ENCODE measurements at regions not wholly inside any gene's neighbourhood (a gene's known extent, or its start where the extent isn't known, plus 50 kb on each side); places are given as distances from the start of the nearest gene placed in this dataset.

DNA sequence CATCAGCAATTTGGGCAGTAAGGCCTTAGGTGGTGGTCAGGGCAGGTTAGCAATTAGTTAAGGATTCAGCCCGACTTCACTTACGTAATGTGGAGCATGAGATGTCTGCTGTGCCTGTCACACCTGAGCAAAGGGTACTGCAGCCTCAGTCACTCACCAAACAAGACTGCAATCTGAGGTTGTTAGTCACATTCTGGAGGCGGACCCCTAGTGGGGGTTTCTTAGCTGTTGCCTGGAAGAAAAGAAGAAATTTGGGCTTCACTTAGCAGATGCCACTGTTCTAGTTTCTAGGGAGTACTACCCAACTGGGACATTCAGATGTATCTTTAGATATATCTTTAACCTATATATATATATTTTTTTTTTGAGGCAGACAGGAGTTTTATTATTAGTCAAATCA lies 529.9 kb downstream of the SLC4A3 start:
- peaks cover 4% of the 10 kb centered on the region for H3K9me3 ChIP-seq (replicated peaks; ENCODE audit: control insufficient read depth, low read depth, low read length)
- H3K27me3 ChIP-seq (ENCODE audit: control insufficient read depth, insufficient read depth, low read length): no peaks in the 10 kb centered on the region
- no peak overlapping the region for H3K4me3 ChIP-seq (ENCODE audit: low read length)
- no peaks in the 10 kb centered on the region for H3K36me3 ChIP-seq (ENCODE audit: control insufficient read depth, insufficient read depth, low read length)
- 83% methylated on average over 2 of the region's 3 CpGs for WGBS (ENCODE audit: insufficient coverage)
- no peaks in the 10 kb centered on the region for H3K4me1 ChIP-seq (ENCODE audit: control insufficient read depth, insufficient read depth, low read length)
- no peak overlapping the region for H3K27ac ChIP-seq (ENCODE audit: low read length)
- DNase-seq: no peak

DNA sequence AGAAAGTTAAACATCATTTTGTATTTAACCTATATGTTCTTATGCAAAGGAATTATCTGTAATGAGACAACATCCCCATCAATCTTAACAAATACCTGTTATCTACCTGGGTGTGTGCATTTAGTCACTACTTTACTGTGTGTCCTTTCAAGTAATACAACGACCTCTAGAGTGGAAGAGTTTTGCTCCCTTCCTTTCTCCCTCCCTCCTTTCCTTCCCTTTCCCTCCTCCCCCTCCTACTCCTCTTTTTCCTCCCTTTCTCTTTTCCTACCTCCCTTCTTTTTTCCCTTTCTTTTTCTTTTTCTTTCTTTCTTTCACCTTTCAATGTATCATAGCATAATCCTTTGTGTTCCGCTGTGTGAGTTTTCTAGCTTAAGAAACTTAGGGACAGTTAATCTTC lies 532.3 kb downstream of the SLC4A3 start:
- H3K4me1 ChIP-seq (ENCODE audit: control insufficient read depth, insufficient read depth, low read length): no peaks in the 10 kb centered on the region
- no peaks in the 10 kb centered on the region for H3K27me3 ChIP-seq (ENCODE audit: control insufficient read depth, insufficient read depth, low read length)
- DNase-seq: no peak
- H3K27ac ChIP-seq (ENCODE audit: low read length): no peak overlapping the region
- no peaks in the 10 kb centered on the region for H3K36me3 ChIP-seq (ENCODE audit: control insufficient read depth, insufficient read depth, low read length)
- 83% methylated on average over 1 of the region's 2 CpGs for WGBS (ENCODE audit: insufficient coverage)
- H3K4me3 ChIP-seq (ENCODE audit: low read length): no peak overlapping the region
- H3K9me3 ChIP-seq (replicated peaks; ENCODE audit: control insufficient read depth, low read depth, low read length): peaks cover 4% of the 10 kb centered on the region

GRCh38 chr2:220162320-220162719 lies 534.9 kb downstream of the SLC4A3 start:
- Histone ChIP-seq H3K27me3 (ENCODE audit: control insufficient read depth, insufficient read depth, low read length) (no peaks in the 10 kb centered on the region), H3K27ac (ENCODE audit: low read length) (no peak overlapping the region), H3K36me3 (ENCODE audit: control insufficient read depth, insufficient read depth, low read length) (no peaks in the 10 kb centered on the region), H3K9me3 (replicated peaks; ENCODE audit: control insufficient read depth, low read depth, low read length) (peaks cover 4% of the 10 kb centered on the region), H3K4me3 (ENCODE audit: low read length) (no peak overlapping the region), H3K4me1 (ENCODE audit: control insufficient read depth, insufficient read depth, low read length) (peaks cover 3% of the 10 kb centered on the region)
- DNase-seq: no peak
- WGBS (ENCODE audit: insufficient coverage): no CpG with 5 or more reads among the region's 1 CpG

DNA sequence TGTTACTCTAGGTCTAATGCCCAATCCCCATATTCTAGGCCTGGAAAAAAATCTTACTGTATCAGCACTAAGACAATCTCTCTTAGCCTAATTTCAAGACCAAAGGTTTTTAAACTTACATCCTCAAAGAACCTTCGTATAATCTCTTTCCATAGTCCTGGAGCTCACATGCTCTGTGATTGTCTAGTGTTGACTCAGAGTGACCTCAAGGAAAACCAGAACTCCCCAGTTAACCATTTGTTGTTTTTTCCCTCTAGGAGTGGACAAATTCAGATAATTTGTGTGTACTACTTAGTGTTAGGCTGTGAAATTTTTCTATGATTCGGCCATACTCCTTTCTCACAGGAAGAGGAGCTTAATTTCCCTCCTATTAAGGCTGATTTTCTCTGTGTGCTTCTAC lies 536.1 kb downstream of the SLC4A3 start:
- Histone ChIP-seq H3K4me1 (ENCODE audit: control insufficient read depth, insufficient read depth, low read length) (peaks cover 3% of the 10 kb centered on the region), H3K36me3 (ENCODE audit: control insufficient read depth, insufficient read depth, low read length) (no peaks in the 10 kb centered on the region), H3K9me3 (replicated peaks; ENCODE audit: control insufficient read depth, low read depth, low read length) (peaks cover 4% of the 10 kb centered on the region), H3K4me3 (ENCODE audit: low read length) (no peak overlapping the region), H3K27me3 (ENCODE audit: control insufficient read depth, insufficient read depth, low read length) (no peaks in the 10 kb centered on the region), H3K27ac (ENCODE audit: low read length) (no peak overlapping the region)
- DNase-seq: no peak
- no CpG with 5 or more reads among the region's 2 CpGs for WGBS (ENCODE audit: insufficient coverage)

GRCh38 chr2:220165401-220165800 lies 538.0 kb downstream of the SLC4A3 start:
- Histone ChIP-seq H3K4me3 (ENCODE audit: low read length) (no peak overlapping the region), H3K9me3 (replicated peaks; ENCODE audit: control insufficient read depth, low read depth, low read length) (peaks cover 4% of the 10 kb centered on the region), H3K27me3 (ENCODE audit: control insufficient read depth, insufficient read depth, low read length) (no peaks in the 10 kb centered on the region), H3K36me3 (ENCODE audit: control insufficient read depth, insufficient read depth, low read length) (no peaks in the 10 kb centered on the region), H3K4me1 (ENCODE audit: control insufficient read depth, insufficient read depth, low read length) (peaks cover 3% of the 10 kb centered on the region), H3K27ac (ENCODE audit: low read length) (no peak overlapping the region)
- DNase-seq: no peak
- WGBS (ENCODE audit: insufficient coverage): 100% methylated on average over 1 of the region's 4 CpGs

GRCh38 chr2:220166616-220167015 lies 539.2 kb downstream of the SLC4A3 start:
- 64% methylated on average over 2 of the region's 3 CpGs for WGBS (ENCODE audit: insufficient coverage)
- no peaks in the 10 kb centered on the region for H3K27me3 ChIP-seq (ENCODE audit: control insufficient read depth, insufficient read depth, low read length)
- peaks cover 3% of the 10 kb centered on the region for H3K4me1 ChIP-seq (ENCODE audit: control insufficient read depth, insufficient read depth, low read length)

GRCh38 chr2:220167956-220168355 lies 540.5 kb downstream of the SLC4A3 start:
- no peak for DNase-seq
- Histone ChIP-seq H3K4me3 (ENCODE audit: low read length) (no peak overlapping the region), H3K4me1 (ENCODE audit: control insufficient read depth, insufficient read depth, low read length) (peaks cover 3% of the 10 kb centered on the region), H3K36me3 (ENCODE audit: control insufficient read depth, insufficient read depth, low read length) (no peaks in the 10 kb centered on the region), H3K9me3 (replicated peaks; ENCODE audit: control insufficient read depth, low read depth, low read length) (no peaks in the 10 kb centered on the region), H3K27ac (ENCODE audit: low read length) (no peak overlapping the region), H3K27me3 (ENCODE audit: control insufficient read depth, insufficient read depth, low read length) (no peaks in the 10 kb centered on the region)
- 100% methylated on average over 2 of the region's 4 CpGs for WGBS (ENCODE audit: insufficient coverage)

More at GRCh38 chr2:220166616-220167015, 539.2 kb downstream of the SLC4A3 start:
- Histone ChIP-seq H3K4me3 (ENCODE audit: low read length) (no peak overlapping the region), H3K9me3 (replicated peaks; ENCODE audit: control insufficient read depth, low read depth, low read length) (no peaks in the 10 kb centered on the region), H3K36me3 (ENCODE audit: control insufficient read depth, insufficient read depth, low read length) (no peaks in the 10 kb centered on the region), H3K27ac (ENCODE audit: low read length) (no peak overlapping the region)
- no peak for DNase-seq

DNA sequence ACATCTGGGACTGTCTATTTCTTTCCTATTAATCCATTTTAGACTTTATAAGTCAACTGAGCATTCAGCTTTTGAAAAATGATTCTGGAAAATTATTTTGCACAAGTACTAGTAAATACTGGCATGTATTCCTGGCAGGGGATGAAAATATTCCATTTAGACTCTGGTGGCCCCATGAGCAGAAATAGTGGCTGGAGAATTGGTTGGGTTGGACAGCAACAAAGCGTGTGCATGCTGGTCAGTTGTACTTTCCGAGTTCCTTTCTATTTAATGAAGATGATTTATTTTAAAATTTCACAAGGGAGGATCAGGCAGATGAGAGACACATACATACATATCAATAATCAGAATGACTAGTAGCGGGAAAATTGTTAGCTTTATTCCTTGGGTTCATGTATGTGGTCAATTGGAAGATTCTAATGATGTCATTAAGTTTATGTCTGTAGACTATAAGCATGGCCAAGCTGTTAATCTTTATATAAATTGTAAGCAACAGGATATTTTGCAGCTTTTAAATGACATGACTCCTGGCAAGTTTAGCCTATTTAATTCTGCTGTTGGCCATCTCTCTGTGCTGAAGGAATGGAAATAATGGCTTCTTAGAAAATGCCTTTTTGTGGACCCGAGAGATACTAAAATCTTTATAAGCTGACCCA lies 541.6 kb downstream of the SLC4A3 start:
- no CpG with 5 or more reads among the region's 4 CpGs for WGBS (ENCODE audit: insufficient coverage)
- H3K27ac ChIP-seq (ENCODE audit: low read length): no peak overlapping the region
- DNase-seq: peak; percentile 96
- H3K9me3 ChIP-seq (replicated peaks; ENCODE audit: control insufficient read depth, low read depth, low read length): no peaks in the 10 kb centered on the region
- no peaks in the 10 kb centered on the region for H3K27me3 ChIP-seq (ENCODE audit: control insufficient read depth, insufficient read depth, low read length)
- no peaks in the 10 kb centered on the region for H3K36me3 ChIP-seq (ENCODE audit: control insufficient read depth, insufficient read depth, low read length)
- H3K4me3 ChIP-seq (ENCODE audit: low read length): no peak overlapping the region
- peaks cover 3% of the 10 kb centered on the region for H3K4me1 ChIP-seq (ENCODE audit: control insufficient read depth, insufficient read depth, low read length)

- Histone ChIP-seq H3K27ac (ENCODE audit: low read length) (no peak overlapping the region), H3K4me1 (ENCODE audit: control insufficient read depth, insufficient read depth, low read length) (no peaks in the 10 kb centered on the region), H3K36me3 (ENCODE audit: control insufficient read depth, insufficient read depth, low read length) (no peaks in the 10 kb centered on the region), H3K27me3 (ENCODE audit: control insufficient read depth, insufficient read depth, low read length) (no peaks in the 10 kb centered on the region), H3K9me3 (replicated peaks; ENCODE audit: control insufficient read depth, low read depth, low read length) (no peaks in the 10 kb centered on the region), H3K4me3 (ENCODE audit: low read length) (no peak overlapping the region)
- no peak for DNase-seq
- 67% methylated on average over 1 of the region's 2 CpGs for WGBS (ENCODE audit: insufficient coverage)
Measured at GRCh38 chr2:220174826-220175225, 547.4 kb downstream of the SLC4A3 start.

DNA sequence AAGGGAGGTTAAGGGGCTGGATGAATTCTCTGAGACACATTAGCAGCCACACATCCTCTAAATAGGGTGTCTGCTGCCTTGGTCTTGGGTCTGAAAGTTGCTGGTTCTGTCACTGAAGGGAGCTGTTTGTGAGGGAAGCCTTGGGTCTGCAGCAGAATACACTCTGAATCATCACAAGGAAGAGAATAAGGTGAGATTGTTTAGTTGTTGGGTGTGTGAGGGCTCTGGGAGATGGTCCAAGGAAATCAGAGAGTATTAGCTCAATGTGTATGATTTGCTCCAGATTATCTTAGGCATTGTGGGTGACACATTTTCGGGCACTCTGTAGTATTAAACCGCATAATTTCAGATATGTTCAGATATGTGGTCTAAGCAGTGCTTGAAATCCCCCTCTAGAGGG lies 548.5 kb downstream of the SLC4A3 start:
- Histone ChIP-seq H3K9me3 (replicated peaks; ENCODE audit: control insufficient read depth, low read depth, low read length) (no peaks in the 10 kb centered on the region), H3K27ac (ENCODE audit: low read length) (no peak overlapping the region), H3K36me3 (ENCODE audit: control insufficient read depth, insufficient read depth, low read length) (no peaks in the 10 kb centered on the region), H3K4me3 (ENCODE audit: low read length) (no peak overlapping the region), H3K4me1 (ENCODE audit: control insufficient read depth, insufficient read depth, low read length) (no peaks in the 10 kb centered on the region), H3K27me3 (ENCODE audit: control insufficient read depth, insufficient read depth, low read length) (no peaks in the 10 kb centered on the region)
- no peak for DNase-seq
- WGBS (ENCODE audit: insufficient coverage): no CpG with 5 or more reads among the region's 2 CpGs

Measured in muscle of leg (tissue), 3 donors.